ENCODE measurements at regions not wholly inside any gene's neighbourhood (a gene's known extent, or its start where the extent isn't known, plus 50 kb on each side); places are given as distances from the start of the nearest gene placed in this dataset.
"Not testable (repeated sequence)": the region's sequence is repeated elsewhere in the genome, so short reads cannot be mapped to it uniquely, and the experiment has no call there.

DNA sequence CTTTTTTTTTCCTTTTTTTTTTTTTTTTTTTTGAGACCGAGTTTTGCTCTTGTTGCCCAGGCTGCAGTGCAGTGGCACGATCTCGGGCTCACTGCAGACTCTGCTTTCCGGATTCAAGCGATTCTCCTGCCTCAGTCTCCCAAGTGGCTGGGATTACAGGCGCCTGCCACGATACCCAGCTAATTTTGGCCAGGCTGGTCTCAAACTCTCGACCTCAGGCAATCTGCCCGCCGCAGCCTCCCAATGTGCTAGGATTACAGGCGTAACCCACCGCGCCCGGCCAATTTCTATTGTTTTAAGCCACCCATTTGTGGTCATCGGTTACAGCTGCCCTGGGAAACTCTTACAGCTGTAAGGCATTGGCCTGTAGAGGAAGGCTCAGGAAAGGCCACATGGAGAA is 617.7 kb downstream of the GABRG2 start:
- Histone ChIP-seq H3K27ac (ENCODE audit: low read depth, low read length, poor library complexity, severe bottlenecking) (no peak overlapping the region), H3K9me2 (ENCODE audit: low read depth, low read length) (no peaks in the 10 kb centered on the region), H3K27me3 (ENCODE audit: insufficient read depth, low read length) (no peaks in the 10 kb centered on the region), H3F3A (ENCODE audit: insufficient read depth, low read length) (no peaks in the 10 kb centered on the region), H3K79me2 (ENCODE audit: insufficient read depth, low read length) (no peaks in the 10 kb centered on the region), H3K9ac (ENCODE audit: low read length) (no peak overlapping the region), H3K9me3 (ENCODE audit: low read length) (no peaks in the 10 kb centered on the region), H4K20me1 (ENCODE audit: insufficient read depth, low read length) (no peaks in the 10 kb centered on the region), H3K4me2 (ENCODE audit: low read length) (no peak overlapping the region), H3K36me3 (ENCODE audit: insufficient read depth, low read length) (no peaks in the 10 kb centered on the region), H3K4me1 (ENCODE audit: insufficient read depth, low read length, severe bottlenecking) (no peaks in the 10 kb centered on the region), H2AFZ (ENCODE audit: low read length) (no peak overlapping the region), H3K4me3 (ENCODE audit: low read depth, low read length, poor library complexity, severe bottlenecking) (no peak overlapping the region)
- no peak for TF ChIP-seq EZH2 (IDR thresholded peaks at IDR 0.05; ENCODE audit: borderline replicate concordance, low read length)
- TF ChIP-seq, protein P1, sequence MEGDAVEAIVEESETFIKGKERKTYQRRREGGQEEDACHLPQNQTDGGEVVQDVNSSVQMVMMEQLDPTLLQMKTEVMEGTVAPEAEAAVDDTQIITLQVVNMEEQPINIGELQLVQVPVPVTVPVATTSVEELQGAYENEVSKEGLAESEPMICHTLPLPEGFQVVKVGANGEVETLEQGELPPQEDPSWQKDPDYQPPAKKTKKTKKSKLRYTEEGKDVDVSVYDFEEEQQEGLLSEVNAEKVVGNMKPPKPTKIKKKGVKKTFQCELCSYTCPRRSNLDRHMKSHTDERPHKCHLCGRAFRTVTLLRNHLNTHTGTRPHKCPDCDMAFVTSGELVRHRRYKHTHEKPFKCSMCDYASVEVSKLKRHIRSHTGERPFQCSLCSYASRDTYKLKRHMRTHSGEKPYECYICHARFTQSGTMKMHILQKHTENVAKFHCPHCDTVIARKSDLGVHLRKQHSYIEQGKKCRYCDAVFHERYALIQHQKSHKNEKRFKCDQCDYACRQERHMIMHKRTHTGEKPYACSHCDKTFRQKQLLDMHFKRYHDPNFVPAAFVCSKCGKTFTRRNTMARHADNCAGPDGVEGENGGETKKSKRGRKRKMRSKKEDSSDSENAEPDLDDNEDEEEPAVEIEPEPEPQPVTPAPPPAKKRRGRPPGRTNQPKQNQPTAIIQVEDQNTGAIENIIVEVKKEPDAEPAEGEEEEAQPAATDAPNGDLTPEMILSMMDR (IDR thresholded peaks at IDR 0.05; ENCODE audit: low read length) = no peak

DNA sequence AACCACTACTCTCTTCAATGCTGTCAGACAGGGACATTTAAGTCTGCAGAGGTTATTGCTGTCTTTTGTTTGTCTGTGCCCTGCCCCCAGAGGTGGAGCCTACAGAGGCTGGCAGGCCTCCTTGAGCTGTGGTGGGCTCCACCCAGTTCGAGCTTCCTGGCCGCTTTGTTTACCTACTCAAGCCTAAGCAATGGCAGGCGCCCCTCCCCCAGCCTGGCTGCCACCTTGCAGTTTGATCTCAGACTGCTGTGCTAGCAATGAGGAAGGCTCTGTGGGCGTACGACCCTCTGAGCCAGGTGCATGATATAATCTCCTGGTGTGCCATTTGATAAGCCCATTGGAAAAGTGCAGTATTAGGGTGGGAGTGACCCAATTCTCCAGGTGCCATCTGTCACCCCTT is 628.7 kb downstream of the GABRG2 start:
- not testable (repeated sequence) for H3K9ac ChIP-seq (ENCODE audit: low read length); H2AFZ ChIP-seq (ENCODE audit: low read length); H3K79me2 ChIP-seq (ENCODE audit: insufficient read depth, low read length); H3K36me3 ChIP-seq (ENCODE audit: insufficient read depth, low read length); H3K27me3 ChIP-seq (ENCODE audit: insufficient read depth, low read length); H3K4me2 ChIP-seq (ENCODE audit: low read length); H3K4me1 ChIP-seq (ENCODE audit: insufficient read depth, low read length, severe bottlenecking); H3K27ac ChIP-seq (ENCODE audit: low read depth, low read length, poor library complexity, severe bottlenecking); H3K9me3 ChIP-seq (ENCODE audit: low read length); H4K20me1 ChIP-seq (ENCODE audit: insufficient read depth, low read length); H3K4me3 ChIP-seq (ENCODE audit: low read depth, low read length, poor library complexity, severe bottlenecking); H3F3A ChIP-seq (ENCODE audit: insufficient read depth, low read length); H3K9me2 ChIP-seq (ENCODE audit: low read depth, low read length)

DNA sequence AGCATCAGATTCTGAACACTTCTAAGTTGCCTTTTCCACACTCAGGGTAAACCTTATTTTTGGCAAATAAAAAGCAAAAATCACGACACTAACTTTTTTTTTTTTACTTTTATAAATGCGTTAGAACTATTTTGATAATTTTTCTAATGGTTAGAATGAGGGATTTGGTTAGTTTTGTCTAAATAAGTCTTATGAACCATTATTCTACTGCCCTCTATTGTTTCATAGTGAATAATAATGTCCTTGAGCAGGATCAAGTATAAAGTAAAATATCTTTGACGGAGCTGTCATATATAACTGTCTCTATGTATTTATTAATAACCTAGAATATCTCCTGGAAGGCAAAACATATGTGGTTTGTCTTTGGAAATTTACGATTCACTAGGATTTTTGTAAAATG is 631.8 kb downstream of the GABRG2 start:
- H3K9me2 ChIP-seq (ENCODE audit: low read depth, low read length) = no peaks in the 10 kb centered on the region
- no peak overlapping the region for H3K27ac ChIP-seq (ENCODE audit: low read depth, low read length, poor library complexity, severe bottlenecking)
- H3K9ac ChIP-seq (ENCODE audit: low read length) = no peak overlapping the region
- no peak overlapping the region for H3K4me2 ChIP-seq (ENCODE audit: low read length)
- H3K4me1 ChIP-seq (ENCODE audit: insufficient read depth, low read length, severe bottlenecking) = no peaks in the 10 kb centered on the region
- H3K36me3 ChIP-seq (ENCODE audit: insufficient read depth, low read length) = no peaks in the 10 kb centered on the region
- H4K20me1 ChIP-seq (ENCODE audit: insufficient read depth, low read length) = no peaks in the 10 kb centered on the region
- TF ChIP-seq, protein P1 (IDR thresholded peaks at IDR 0.05; ENCODE audit: low read length) = no peak
- TF ChIP-seq EZH2 (IDR thresholded peaks at IDR 0.05; ENCODE audit: borderline replicate concordance, low read length) = no peak
- H3F3A ChIP-seq (ENCODE audit: insufficient read depth, low read length) = no peaks in the 10 kb centered on the region
- H3K79me2 ChIP-seq (ENCODE audit: insufficient read depth, low read length) = no peaks in the 10 kb centered on the region
- no peaks in the 10 kb centered on the region for H3K27me3 ChIP-seq (ENCODE audit: insufficient read depth, low read length)
- H2AFZ ChIP-seq (ENCODE audit: low read length) = no peak overlapping the region
- no peak overlapping the region for H3K4me3 ChIP-seq (ENCODE audit: low read depth, low read length, poor library complexity, severe bottlenecking)
- H3K9me3 ChIP-seq (ENCODE audit: low read length) = no peaks in the 10 kb centered on the region

DNA sequence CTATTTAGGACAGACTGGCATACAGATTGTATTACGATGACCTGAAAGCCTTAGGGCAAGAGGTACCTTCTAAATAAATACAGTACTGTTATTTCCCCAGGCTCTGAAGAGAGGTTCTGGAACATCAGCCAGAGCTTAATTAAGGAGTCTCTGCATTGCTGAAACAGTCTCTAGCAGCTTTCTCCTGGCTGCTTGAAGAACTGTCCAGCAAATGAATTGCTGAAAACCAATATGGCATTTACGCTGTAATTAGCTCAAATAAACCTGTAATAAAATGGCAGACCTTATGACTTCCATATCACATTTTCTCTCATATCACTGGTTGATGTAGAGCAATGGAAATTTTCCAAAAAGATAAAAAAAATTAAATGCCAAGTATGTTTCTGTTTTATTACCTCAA is 636.3 kb downstream of the GABRG2 start:
- Histone ChIP-seq H3K4me1 (ENCODE audit: insufficient read depth, low read length, severe bottlenecking) (no peaks in the 10 kb centered on the region), H3K9me3 (ENCODE audit: low read length) (no peaks in the 10 kb centered on the region), H2AFZ (ENCODE audit: low read length) (no peak overlapping the region), H3K79me2 (ENCODE audit: insufficient read depth, low read length) (no peaks in the 10 kb centered on the region), H3K4me2 (ENCODE audit: low read length) (no peak overlapping the region), H3K27me3 (ENCODE audit: insufficient read depth, low read length) (no peaks in the 10 kb centered on the region), H3K9ac (ENCODE audit: low read length) (no peak overlapping the region), H3K4me3 (ENCODE audit: low read depth, low read length, poor library complexity, severe bottlenecking) (no peak overlapping the region), H3F3A (ENCODE audit: insufficient read depth, low read length) (no peaks in the 10 kb centered on the region), H3K27ac (ENCODE audit: low read depth, low read length, poor library complexity, severe bottlenecking) (no peak overlapping the region), H4K20me1 (ENCODE audit: insufficient read depth, low read length) (no peaks in the 10 kb centered on the region), H3K36me3 (ENCODE audit: insufficient read depth, low read length) (no peaks in the 10 kb centered on the region), H3K9me2 (ENCODE audit: low read depth, low read length) (no peaks in the 10 kb centered on the region)
- TF ChIP-seq, protein P1 (IDR thresholded peaks at IDR 0.05; ENCODE audit: low read length) = no peak
- no peak for TF ChIP-seq EZH2 (IDR thresholded peaks at IDR 0.05; ENCODE audit: borderline replicate concordance, low read length)

Data from OCI-LY1 (cell line).